ENCODE measurements at regions not wholly inside any gene's neighbourhood (a gene's known extent, or its start where the extent isn't known, plus 50 kb on each side); places are given as distances from the start of the nearest gene placed in this dataset.

GRCh38 chr12:29086325-29087271 lies 62.5 kb upstream of the FAR2 start:
- DNase-seq (ENCODE audit: low read depth in 2 of 3, low spot score in 1 of 3), result no peak

DNA sequence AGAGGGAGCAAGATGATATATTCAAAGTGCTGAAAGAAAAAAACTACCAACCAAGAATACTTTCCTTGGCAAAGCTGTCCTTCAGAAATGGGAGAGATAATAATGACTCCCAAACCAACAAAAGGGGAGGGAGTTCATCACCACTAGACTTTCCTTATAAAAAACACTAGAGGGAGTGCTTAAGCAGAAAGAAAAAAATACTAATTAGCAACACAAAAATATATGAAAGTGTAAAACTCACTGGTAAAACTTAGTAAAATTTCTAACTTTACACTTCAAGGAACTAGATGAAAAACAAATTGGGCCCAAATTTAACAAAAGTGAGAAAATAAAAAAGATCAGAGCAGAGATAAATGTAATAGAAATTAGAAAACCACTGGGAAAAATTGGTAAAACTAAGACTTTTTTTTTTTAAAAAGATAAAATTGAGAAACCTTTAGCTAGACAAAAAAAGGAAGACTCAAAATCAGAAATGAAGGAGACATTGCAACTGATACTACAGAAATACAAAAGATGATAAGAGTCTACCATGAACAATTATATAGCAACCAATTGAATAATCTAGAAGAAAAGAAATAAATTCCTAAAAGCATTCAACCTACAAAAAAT lies 60.4 kb upstream of the FAR2 start:
- DNase-seq (ENCODE audit: low read depth in 2 of 3, low spot score in 1 of 3), result no peak

Data from stimulated activated CD4-positive, alpha-beta T cell treated with anti-CD3 and anti-CD28 coated beads, Interleukin-12 subunit alpha, Interleukin-12 subunit beta, amount 100 ng/mL, for 48 hours (primary cell).